ENCODE measurements at regions not wholly inside any gene's neighbourhood (a gene's known extent, or its start where the extent isn't known, plus 50 kb on each side); places are given as distances from the start of the nearest gene placed in this dataset.

DNA sequence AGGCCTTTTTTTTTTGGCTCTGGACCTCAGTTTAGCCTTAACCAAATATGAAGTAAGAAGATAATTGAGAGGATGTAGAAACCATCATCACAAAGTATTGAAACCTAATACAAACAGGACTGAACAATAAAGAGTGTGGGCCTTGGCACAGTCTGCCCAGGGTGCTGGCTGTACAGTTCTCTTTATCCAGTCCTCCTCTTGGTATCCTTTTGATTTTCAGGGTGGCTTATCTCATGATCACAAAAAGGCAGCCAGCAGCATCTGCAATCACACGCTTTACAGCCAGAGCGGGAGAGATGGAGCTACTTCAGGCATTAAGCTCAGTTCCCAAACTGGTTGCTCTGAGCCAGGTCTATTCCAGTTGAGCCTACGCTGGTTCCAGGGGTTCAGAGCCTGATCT is 239.7 kb downstream of the RPLP1 start:
- H3K4me3 ChIP-seq, result no peak overlapping the region
- TF ChIP-seq POLR2A (IDR thresholded peaks at IDR 0.05) (no peak), CTCF (IDR thresholded peaks at IDR 0.05) (no peak), EP300 (IDR thresholded peaks at IDR 0.05) (no peak)
- H3K36me3 ChIP-seq, result no peaks in the 10 kb centered on the region
- no peaks in the 10 kb centered on the region for H3K4me1 ChIP-seq (ENCODE audit: insufficient read depth)
- H3K9me3 ChIP-seq, result no peaks in the 10 kb centered on the region
- no peak overlapping the region for H3K27ac ChIP-seq
- no peaks in the 10 kb centered on the region for H3K27me3 ChIP-seq
- WGBS, 3 donors, result 85 to 97% (median 90%) methylated on average over 3 of the region's 3 CpGs
- intact Hi-C loops (cut with DNase I), result no loop called here
- no peak for DNase-seq

DNA sequence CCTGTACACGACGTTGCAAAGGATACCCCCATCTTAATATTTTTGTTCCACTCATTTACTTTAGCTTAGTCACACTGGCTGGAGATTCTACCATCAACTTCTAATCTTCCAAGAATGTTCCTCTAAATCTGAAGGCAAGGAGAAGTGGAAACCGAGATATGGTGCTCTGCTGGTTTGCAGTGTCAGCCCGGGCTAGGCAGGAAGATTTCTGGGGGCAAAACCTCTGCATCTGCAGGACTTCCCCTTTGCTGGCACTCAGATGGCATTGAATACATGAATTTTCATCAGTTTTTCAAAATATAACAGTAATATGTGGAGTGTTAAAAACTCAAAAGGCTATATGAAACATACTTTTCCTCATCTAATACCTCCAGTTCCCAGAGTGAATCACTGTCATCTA is 240.4 kb downstream of the RPLP1 start:
- no peak for TF ChIP-seq POLR2A (IDR thresholded peaks at IDR 0.05)
- intact Hi-C loops (cut with DNase I), result no loop called here
- Histone ChIP-seq H3K27ac (no peak overlapping the region), H3K4me3 (no peak overlapping the region), H3K36me3 (no peaks in the 10 kb centered on the region), H3K9me3 (no peaks in the 10 kb centered on the region), H3K27me3 (no peaks in the 10 kb centered on the region), H3K4me1 (ENCODE audit: insufficient read depth) (no peaks in the 10 kb centered on the region)
- 78 to 86% (median 82%) methylated on average over 4 of the region's 4 CpGs for WGBS, 3 donors
- DNase-seq, result no peak

DNA sequence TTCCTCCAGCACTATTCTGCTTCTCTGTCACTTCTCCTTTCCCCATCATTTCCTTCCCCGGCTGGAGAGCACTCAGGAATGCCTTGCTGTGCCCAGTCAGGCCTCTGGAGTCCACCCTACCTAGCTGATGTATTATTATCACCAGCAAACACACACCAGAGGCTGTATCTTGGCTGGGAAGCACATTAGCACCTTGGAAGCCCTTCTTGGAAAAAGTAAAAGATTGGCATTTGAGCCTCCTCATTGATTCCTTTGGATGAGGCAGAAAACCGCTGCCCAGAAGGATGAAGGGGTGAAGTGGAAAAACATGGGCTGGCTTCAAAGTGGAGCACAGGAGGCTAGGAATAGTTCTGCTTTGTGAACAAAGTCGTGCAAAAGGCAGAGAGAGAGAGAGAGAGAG is 244.3 kb downstream of the RPLP1 start:
- Histone ChIP-seq H3K27me3 (no peaks in the 10 kb centered on the region), H3K4me1 (ENCODE audit: insufficient read depth) (no peaks in the 10 kb centered on the region), H3K27ac (no peak overlapping the region), H3K9me3 (no peaks in the 10 kb centered on the region), H3K4me3 (no peak overlapping the region), H3K36me3 (no peaks in the 10 kb centered on the region)
- no peak for TF ChIP-seq EP300 (IDR thresholded peaks at IDR 0.05)
- no peak for TF ChIP-seq CTCF (IDR thresholded peaks at IDR 0.05)
- no peak for TF ChIP-seq POLR2A (IDR thresholded peaks at IDR 0.05)
- 23 to 32% (median 25%) methylated on average over 3 of the region's 3 CpGs for WGBS, 3 donors
- DNase-seq, result no peak
- intact Hi-C loops (cut with DNase I), result no loop called here

GRCh38 chr15:69697916-69698315 is 245.3 kb downstream of the RPLP1 start:
- Histone ChIP-seq H3K9me3 (no peaks in the 10 kb centered on the region), H3K27ac (no peak overlapping the region), H3K4me3 (no peak overlapping the region), H3K36me3 (no peaks in the 10 kb centered on the region), H3K27me3 (no peaks in the 10 kb centered on the region), H3K4me1 (ENCODE audit: insufficient read depth) (no peaks in the 10 kb centered on the region)
- WGBS, 3 donors, result 36 to 37% (median 37%) methylated on average over 3 of the region's 3 CpGs
- intact Hi-C loops (cut with DNase I), result no loop called here
- DNase-seq, result no peak
- TF ChIP-seq POLR2A (IDR thresholded peaks at IDR 0.05) (no peak), EP300 (IDR thresholded peaks at IDR 0.05) (no peak), CTCF (IDR thresholded peaks at IDR 0.05) (no peak)

- Histone ChIP-seq H3K27me3 (no peaks in the 10 kb centered on the region), H3K36me3 (no peaks in the 10 kb centered on the region), H3K4me3 (no peak overlapping the region), H3K27ac (no peak overlapping the region), H3K9me3 (no peaks in the 10 kb centered on the region), H3K4me1 (ENCODE audit: insufficient read depth) (no peaks in the 10 kb centered on the region)
- 90 to 95% (median 93%) methylated on average over 1 of the region's 1 CpG for WGBS, 3 donors
- no peak for DNase-seq
- intact Hi-C loops (cut with DNase I), result no loop called here
- no peak for TF ChIP-seq POLR2A (IDR thresholded peaks at IDR 0.05)
- TF ChIP-seq CTCF (IDR thresholded peaks at IDR 0.05), result no peak
- no peak for TF ChIP-seq EP300 (IDR thresholded peaks at IDR 0.05)
These were observed 246.5 kb downstream of the RPLP1 start for GRCh38 chr15:69699096-69699495.
